Stimulated activated CD8-positive, alpha-beta memory T cell treated with anti-CD3 and anti-CD28 coated beads, Interleukin-7, amount 100 ng/mL, for 24 hours (primary cell): ENCODE measurements at regions not wholly inside any gene's neighbourhood (a gene's known extent, or its start where the extent isn't known, plus 50 kb on each side); places are given as distances from the start of the nearest gene placed in this dataset.
"Not testable (repeated sequence)": the region's sequence is repeated elsewhere in the genome, so short reads cannot be mapped to it uniquely, and the experiment has no call there.

Experiments
- DNase-seq: peaks from one replicate; pipeline ENCODE4 v3.0.0-alpha.2; 2020; ENCODE audit warnings: low read depth

DNA sequence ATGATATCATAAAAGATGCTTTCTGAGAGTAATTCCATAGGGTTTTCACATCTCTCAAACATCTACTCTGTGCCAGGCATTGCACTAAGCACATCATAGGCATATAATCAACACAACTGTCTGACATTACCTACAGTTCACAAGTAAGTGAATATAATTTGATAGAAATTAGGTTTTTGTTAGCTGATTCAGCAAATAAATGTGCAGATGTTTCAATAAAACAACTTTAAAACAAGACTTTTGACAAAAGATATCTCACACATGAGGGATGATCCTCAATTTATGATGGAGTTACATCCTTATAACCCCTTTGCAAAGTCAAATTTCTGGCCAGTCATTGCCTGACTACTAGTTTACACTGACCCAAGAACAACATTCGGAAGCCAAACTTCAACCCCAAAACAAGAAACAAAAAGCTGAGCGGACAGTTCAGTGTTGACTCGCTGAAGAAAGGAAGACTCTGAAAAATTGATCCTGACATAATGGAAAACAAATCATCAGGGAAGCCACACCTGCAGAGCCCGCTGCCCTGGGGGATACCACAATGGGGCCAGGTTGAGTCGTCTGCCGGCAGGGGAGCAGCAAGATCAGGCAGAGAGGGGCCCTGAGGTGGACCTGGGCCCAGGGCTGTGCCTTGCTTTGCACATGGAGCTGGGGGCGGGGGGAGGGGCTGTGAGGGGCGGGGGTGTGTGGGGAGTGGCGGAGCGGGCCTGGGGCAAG is 739.2 kb upstream of the GJE1 start:
- no peak for DNase-seq

DNA sequence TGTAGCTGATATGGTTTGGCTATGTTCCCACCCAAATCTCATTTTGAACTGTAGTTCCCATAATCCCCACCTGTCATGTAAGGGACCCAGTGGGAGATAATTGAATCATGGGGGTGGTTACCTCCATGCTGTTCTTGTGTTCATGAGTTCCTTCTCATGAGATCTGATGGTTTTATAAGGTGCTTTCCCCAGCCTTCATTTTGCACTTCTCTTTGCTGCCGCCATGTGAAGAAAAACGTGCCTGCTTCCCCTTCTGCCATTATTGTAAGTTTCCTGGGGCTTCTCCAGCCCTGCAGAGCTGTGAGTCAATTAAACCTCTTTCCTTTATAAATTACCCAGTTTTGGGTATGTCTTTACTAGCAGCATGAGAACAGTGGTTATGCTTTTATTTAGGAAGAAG is 741.6 kb upstream of the GJE1 start:
- DNase-seq, result not testable (repeated sequence)

DNA sequence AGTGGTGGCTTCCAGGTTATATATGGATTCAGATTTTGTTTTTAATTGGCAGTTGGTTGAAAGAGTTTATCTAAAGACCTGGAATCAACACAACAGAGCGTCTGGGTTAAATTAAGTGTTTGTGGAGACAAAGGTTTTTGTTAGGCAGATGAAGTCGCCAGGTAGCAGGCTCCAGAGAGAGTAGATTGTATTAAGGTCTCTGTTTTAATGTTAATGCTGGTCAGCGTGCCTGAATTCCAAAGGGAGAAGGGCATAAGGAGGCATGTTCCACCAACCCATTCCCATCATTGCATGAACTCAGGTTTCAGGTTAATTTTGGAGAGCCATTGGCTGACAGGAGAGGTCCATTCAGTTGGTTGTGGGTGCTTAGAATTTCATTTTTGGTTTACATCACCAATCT is 744.1 kb upstream of the GJE1 start:
- no peak for DNase-seq

DNA sequence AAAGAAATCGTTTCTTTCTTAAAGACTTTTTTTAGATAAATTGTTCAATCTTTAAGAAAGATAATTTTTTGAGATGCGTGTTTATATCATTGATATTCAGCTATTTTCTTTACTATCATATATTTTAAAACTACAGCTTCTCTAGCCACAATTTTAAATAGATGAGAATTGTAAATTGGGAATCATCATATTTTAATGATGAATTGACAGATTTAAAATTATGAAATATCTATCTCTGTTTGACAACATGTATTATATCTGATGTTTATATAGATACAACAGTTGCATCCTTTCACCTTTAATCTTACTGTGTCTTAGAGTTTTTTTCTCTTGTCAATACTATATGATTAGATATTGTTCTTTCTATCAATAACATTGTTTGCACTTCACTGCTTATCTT is 762.3 kb upstream of the GJE1 start:
- no peak for DNase-seq

GRCh38 chr6:141366796-141367195 is 765.9 kb upstream of the GJE1 start:
- DNase-seq, result not testable (repeated sequence)

GRCh38 chr6:141364694-141365093 is 768.0 kb upstream of the GJE1 start:
- no peak for DNase-seq

DNA sequence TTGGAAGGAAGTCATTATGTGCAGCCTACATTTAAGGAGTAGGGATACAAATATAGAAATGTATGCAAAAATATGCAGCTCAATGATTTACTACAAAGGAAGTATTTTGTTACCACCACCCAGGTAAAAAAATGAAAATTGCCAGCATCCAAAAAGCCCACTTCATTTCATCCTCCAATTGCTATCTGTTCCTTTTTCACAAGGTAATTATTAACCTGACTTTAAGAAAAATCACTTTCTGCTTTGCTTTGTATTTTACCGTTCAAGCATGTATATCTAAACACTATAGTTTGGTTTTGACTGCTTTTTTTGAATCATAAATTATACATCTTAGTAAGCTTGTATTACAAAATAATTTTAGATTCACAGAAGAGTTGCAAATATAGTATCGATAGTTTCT is 768.5 kb upstream of the GJE1 start:
- DNase-seq, result no peak

DNA sequence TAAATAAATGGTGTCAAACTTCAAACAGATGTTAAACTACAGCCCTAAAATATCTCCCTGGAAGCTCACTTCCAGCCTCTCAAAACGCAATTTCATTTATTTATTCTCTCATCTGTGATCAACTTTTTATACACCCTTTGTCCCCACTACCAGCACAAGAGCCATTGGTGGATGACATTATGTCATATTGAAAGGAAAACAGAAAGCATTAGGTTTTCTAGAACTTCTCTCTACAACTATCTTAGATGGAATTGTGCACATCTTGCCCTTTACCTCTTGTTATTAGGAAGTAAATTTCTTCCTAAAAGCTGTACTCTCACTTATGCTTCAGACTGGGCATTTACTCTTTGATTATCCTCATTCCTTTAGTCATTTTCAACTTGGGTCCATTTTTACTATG is 771.2 kb upstream of the GJE1 start:
- no peak for DNase-seq

DNA sequence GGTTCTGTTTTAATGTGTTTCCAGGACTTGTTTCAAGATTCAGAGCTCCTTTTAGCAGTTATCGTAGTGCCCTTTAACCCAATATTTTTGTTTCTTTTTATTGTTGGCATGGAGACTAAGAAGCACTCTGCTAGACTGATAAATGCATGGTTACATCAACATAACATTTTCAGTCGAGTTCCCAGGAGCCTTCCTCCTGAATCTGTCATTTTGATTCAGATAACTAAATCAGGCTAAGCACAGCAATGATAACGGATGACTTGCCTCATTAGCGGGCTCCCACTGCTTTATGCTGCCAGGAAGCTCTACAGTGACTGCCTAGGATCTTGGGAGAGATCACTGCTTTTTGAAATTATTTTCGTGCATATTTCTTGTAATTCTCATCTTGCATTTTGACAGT is 772.8 kb upstream of the GJE1 start:
- DNase-seq, result no peak

DNA sequence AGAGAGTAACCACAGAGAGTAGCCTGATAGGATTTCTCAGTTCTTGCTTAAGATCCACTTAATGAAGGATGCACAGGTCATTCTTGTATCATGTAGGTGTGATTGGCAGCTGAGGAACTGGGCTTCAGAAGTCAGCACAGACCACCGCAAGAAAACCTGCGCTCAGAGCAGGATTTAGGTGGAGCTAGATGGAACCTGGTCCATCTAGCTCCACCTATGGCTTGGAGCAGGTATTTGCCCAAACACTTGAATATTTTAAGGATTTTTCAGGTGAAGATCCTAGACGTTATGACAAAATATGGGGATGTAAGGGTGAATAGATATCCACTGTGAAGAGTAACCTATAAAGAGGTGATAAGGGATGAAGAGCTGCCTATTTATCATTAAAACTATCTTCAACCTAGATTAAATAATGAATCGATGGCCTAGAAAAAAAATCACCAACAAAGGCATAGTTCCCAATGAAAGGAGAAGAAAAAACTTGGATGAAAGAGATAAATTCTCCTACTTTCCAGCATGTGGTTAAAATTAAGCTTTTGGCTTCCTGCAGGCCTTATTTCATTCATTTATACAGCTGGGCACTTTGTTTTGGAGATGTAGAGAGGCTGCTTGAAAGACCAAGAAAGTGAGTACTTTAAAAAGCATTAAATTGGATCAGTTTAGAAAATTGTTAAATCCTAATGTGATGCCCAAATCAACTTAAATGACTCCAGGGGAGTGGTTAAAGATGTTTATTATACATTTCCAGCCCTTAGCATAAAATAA is 778.4 kb upstream of the GJE1 start:
- DNase-seq, result no peak

DNA sequence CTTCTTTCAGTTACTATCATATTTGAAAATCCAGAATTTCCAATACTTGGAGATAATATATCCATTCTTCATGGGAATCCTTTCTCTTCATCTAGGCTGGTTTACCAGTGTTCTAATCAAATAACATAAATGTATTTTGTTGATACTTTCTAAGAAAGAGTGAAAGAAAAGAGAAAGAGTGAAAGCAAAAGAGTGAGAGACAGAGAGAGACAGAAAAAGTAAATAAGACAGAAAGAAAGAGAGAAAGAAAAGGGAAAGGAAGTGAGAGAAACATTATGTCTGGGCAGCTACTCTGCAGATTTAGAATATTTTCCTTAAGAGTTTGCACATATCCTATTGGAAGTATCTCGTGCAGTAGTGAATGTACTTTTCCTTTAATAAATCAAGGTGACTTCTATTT is 781.0 kb upstream of the GJE1 start:
- DNase-seq, result no peak

DNA sequence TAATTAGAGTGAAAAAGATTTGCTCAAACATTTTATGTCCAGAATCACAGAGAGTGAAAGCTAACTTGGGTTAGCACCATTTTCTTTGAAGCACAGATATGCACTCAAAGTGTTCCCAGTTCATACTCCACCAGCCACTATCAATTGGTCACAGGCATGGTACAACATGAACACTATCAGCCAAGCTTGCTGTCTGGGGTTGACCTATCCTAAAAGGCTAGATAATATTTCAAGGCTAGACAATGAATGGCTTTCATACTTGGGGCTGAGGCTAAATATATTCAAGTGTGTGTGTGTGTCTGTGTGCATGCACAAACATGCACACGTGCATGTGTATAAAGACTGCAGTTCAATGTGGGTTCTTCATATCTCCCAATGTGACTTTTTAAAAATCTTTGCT is 783.0 kb upstream of the GJE1 start:
- DNase-seq, result no peak

DNA sequence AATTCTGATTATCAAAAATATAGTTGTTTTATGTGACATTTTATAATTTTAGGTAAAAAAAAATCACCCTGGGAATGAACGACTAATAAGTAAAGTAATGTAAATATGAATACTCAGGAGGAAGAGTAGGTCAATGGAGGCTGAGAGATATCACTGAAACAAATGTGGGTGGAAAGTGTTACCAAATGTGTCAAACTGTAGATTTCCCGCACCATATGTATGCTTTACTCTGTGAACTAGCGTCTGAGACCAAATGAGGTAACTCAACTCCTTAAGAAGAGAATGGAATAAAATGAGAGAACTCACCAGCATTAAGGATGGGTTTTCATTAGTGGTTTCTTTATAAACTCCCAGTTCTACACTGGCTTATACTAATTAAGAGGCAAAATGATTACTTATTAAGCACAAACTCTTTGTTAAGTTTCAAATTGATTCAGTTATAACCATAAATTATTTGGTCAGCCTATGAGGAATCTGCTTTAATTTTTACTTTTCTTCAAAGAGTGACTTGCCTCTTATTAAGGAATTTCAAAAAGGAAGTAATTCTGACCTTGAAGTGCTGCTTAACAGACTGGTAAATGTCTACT is 784.7 kb upstream of the GJE1 start:
- no peak for DNase-seq

DNA sequence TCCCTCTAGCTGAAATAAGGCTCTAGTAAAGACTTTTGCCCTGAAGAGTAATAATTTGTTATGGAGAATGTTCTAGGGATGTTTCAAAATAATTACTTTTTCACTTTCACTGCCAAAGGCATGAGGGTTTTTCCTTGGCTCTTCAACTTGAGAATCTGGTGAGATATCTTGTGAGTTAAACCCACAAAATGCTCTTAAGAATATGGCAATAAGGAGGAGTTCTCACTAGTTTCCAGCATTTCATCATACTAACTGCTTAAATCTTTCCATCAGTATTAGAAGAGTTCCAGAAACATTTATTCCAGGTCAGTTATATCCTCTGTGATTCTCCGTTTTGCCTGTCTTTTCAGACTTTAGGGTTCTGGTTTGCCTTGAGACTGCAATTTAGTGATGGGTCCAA is 785.6 kb upstream of the GJE1 start:
- no peak for DNase-seq

DNA sequence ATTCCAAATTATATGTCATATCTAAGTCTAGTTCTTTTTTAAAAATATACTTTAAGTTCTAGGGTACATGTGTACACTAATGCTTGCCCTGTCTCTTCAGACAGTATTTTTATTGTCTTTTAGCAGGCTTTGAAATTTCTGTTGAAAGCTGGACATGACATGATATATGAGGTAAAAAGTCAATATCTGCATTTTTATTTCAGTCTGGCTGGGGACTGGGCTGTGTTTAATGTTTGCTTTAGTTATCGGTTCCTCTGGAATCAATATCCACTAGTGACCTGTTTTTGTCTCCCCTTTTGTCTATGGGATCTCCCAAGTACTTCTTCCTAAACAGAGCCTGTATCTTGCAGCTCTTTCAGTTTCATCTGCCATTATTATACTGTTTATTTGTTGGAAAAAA is 786.2 kb upstream of the GJE1 start:
- no peak for DNase-seq

DNA sequence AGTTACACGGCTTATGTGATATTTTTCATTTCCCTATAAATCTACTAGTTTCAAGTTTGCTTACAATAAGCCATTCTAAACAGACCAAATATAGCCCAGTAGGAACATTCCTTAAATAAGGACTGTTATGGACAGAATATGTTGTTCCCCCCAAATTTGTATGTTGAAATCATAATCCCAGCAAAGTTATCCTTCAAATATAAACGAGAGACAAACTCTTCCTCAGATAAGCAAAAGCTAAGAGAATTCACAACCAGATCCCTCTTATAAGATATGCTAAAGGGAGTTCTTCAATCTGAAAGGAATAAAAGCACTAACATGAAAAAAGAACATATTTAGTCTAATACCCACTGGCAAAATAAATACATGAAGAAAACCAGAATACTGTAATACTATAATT is 795.5 kb upstream of the GJE1 start:
- no peak for DNase-seq

DNA sequence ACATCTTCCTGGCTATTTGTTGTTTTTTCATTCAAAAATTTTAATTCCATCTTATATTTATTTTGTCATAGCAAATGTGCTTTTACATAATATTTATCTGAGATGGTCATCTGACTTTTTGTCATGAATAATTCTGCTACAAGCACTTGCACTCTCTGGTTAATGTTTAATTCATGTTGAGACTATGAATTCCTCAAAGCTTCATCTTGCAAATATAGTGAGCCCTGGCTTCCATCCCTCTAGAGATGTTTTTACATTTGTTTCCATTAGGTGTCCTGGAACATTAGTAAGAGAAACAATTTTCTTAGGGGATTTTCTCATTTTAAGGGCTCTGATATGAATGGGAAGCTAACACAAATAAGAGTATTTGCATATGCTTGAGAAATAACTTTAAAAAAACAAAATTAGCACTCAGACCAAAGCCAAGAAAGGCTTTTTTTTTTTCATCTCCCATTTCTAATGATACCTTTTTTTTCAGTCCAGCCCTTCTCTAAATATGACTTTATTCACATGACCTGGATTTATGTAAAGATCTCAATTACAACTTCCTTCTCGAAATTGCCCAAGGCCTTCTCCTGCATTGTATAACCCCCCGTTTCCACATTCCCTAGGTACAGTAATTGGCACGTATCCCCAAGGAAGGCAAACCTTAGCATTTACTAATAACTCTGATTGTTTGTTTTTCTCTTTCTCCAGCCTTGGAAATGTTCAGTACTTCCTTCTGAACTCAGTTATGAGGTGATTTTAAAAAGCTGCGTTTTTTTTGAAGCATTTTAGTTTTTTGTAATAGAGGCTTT is 797.0 kb upstream of the GJE1 start:
- DNase-seq, result no peak

- DNase-seq, result no peak
These were observed 805.8 kb upstream of the GJE1 start for GRCh38 chr6:141326925-141327324.

DNA sequence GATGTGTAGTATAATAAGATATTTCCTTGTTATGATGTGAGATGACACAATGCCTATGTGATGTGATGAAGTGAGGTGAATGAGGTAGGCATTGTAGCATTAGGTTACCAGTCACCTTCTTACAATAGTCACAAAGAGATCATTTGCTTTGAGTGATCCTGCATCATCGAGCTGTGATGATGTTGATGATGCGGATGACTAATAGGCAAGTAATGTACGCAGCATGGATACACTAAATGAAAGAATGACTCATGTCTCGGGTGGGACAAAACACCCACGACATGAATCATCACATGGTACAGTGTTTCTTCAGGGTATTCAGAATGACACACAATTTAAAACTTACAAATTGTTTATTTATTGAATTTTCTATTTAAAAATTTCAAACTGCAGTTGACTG is 806.3 kb upstream of the GJE1 start:
- peak; percentile 14 for DNase-seq

GRCh38 chr6:141321493-141322347 is 811.0 kb upstream of the GJE1 start:
- DNase-seq, result no peak

- DNase-seq, result no peak
These were observed 816.5 kb upstream of the GJE1 start for GRCh38 chr6:141316236-141316635.

DNA sequence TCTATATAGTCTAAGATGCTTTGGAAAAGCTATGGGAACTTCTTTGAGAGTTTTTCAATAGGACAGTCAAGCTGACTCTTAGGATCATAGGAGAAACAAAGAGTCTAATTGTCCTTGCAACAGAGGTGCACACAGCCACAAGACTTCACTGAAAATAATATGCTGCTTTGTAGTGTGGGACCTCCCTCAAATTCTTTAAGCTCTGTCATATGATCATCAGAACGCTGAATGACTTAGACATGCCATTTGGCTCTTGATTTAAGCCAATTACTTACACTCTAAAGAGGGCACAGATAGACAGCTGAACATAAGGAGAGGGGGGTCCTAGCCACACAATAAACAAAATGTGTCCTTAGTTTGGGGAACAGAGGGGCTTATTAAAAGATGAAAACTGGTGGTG is 818.7 kb upstream of the GJE1 start:
- no peak for DNase-seq
